Activated CD8-positive, alpha-beta T cell treated with anti-CD3 and anti-CD28 coated beads, Interleukin-2, amount 10 ng/mL, durations not matched to agents 7 days and 5 days (primary cell): ENCODE measurements at regions not wholly inside any gene's neighbourhood (a gene's known extent, or its start where the extent isn't known, plus 50 kb on each side); places are given as distances from the start of the nearest gene placed in this dataset.
"Not testable (repeated sequence)": the region's sequence is repeated elsewhere in the genome, so short reads cannot be mapped to it uniquely, and the experiment has no call there.

Experiments
- ATAC-seq: fragments of 150-1000 bp; cut with Tn5 transposase; one replicate; pipeline ENCODE4 v1.10.0; 2021; ENCODE audit warnings: moderate library complexity
- CTCF ChIA-PET: fragments of 350-600 bp; sonication (Branson Sonifier 250); formaldehyde crosslinking; loops from one replicate; lab custom pipeline; 2021; ENCODE audit warnings: antibody characterized with exemption; lab: Charles Lee
- POLR2A ChIA-PET: fragments of 350-600 bp; sonication (Branson Sonifier 250); formaldehyde crosslinking; loops from one replicate; lab custom pipeline; 2021; ENCODE audit warnings: antibody characterized with exemption; lab: Charles Lee
- DNase-seq: peaks from one replicate; pipeline ENCODE4 v3.0.0-alpha.2; 2020
- H3K27ac Mint-ChIP-seq: one replicate; pipeline ENCODE4 v1.8.0; 2021; ENCODE audit warnings: mild to moderate bottlenecking, mixed read lengths
- H3K27me3 Mint-ChIP-seq: one replicate; pipeline ENCODE4 v1.8.0; 2021; ENCODE audit warnings: low read depth, mixed read lengths
- H3K36me3 Mint-ChIP-seq: one replicate; pipeline ENCODE4 v1.8.0; 2021; ENCODE audit warnings: low read depth, mixed read lengths
- H3K4me1 Mint-ChIP-seq: one replicate; pipeline ENCODE4 v1.8.0; 2021; ENCODE audit warnings: low read depth, mixed read lengths
- H3K4me3 Mint-ChIP-seq: one replicate; pipeline ENCODE4 v1.8.0; 2021; ENCODE audit warnings: mild to moderate bottlenecking, mixed read lengths
- H3K9me3 Mint-ChIP-seq: one replicate; pipeline ENCODE4 v1.8.0; 2022; ENCODE audit warnings: mixed read lengths; ENCODE audit not compliant: insufficient read depth

GRCh38 chr1:100814938-100815337, 79.7 kb downstream of the EXTL2 start:
- H3K4me3 Mint-ChIP-seq, H3K36me3 Mint-ChIP-seq, H3K9me3 Mint-ChIP-seq, CTCF ChIA-PET, POLR2A ChIA-PET, H3K27ac Mint-ChIP-seq, ATAC-seq, DNase-seq, H3K4me1 Mint-ChIP-seq: not testable (repeated sequence)
- H3K27me3 Mint-ChIP-seq, result peaks cover 32% of the 10 kb centered on the region

GRCh38 chr1:100816049-100816448, 78.6 kb downstream of the EXTL2 start:
- no peaks in the 10 kb centered on the region for H3K36me3 Mint-ChIP-seq
- H3K27me3 Mint-ChIP-seq, result peaks cover 32% of the 10 kb centered on the region
- no peaks in the 10 kb centered on the region for H3K9me3 Mint-ChIP-seq
- DNase-seq (no peak), ATAC-seq (no peak)
- POLR2A ChIA-PET, result no interaction called here
- H3K4me3 Mint-ChIP-seq, result no peak overlapping the region
- CTCF ChIA-PET, result no interaction called here
- H3K27ac Mint-ChIP-seq, result no peak overlapping the region
- H3K4me1 Mint-ChIP-seq, result peaks cover 5% of the 10 kb centered on the region

- CTCF ChIA-PET, result interaction anchor here (1.3 kb wide), 1 partner anchor 10 kb away, joined by 4 read pairs; no protein-coding TSS in a partner anchor
- not testable (repeated sequence) for H3K36me3 Mint-ChIP-seq
Measured at GRCh38 chr1:100820195-100820594, 74.4 kb downstream of the EXTL2 start.

GRCh38 chr1:100821919-100822318, 72.7 kb downstream of the EXTL2 start:
- POLR2A ChIA-PET, ATAC-seq, H3K4me3 Mint-ChIP-seq, CTCF ChIA-PET, DNase-seq, H3K27ac Mint-ChIP-seq, H3K4me1 Mint-ChIP-seq, H3K36me3 Mint-ChIP-seq, H3K9me3 Mint-ChIP-seq: not testable (repeated sequence)
- peaks cover 30% of the 10 kb centered on the region for H3K27me3 Mint-ChIP-seq

More at GRCh38 chr1:100820195-100820594, 74.4 kb downstream of the EXTL2 start:
- ATAC-seq, DNase-seq, H3K9me3 Mint-ChIP-seq, H3K4me3 Mint-ChIP-seq, H3K27ac Mint-ChIP-seq, H3K4me1 Mint-ChIP-seq, POLR2A ChIA-PET: not testable (repeated sequence)
- peaks cover 39% of the 10 kb centered on the region for H3K27me3 Mint-ChIP-seq
